Stimulated activated memory B cell treated with anti-CD40 and anti-IgM and Interleukin-4, amounts not matched to agents 10 μg/mL and 1 μg/mL and 100 μg/mL, for 72 hours (primary cell): ENCODE measurements at regions not wholly inside any gene's neighbourhood (a gene's known extent, or its start where the extent isn't known, plus 50 kb on each side); places are given as distances from the start of the nearest gene placed in this dataset.

ENCODE experiments used
- ATAC-seq: fragments of 150-1000 bp; cut with Tn5 transposase; 2 replicates; pipeline ENCODE4 v1.10.0; 2021
- H3K27ac Mint-ChIP-seq: one replicate; pipeline ENCODE4 v1.8.0; 2022; ENCODE audit warnings: mild to moderate bottlenecking, mixed read lengths
- H3K27me3 Mint-ChIP-seq: one replicate; pipeline ENCODE4 v1.8.0; 2022; ENCODE audit warnings: mixed read lengths
- H3K36me3 Mint-ChIP-seq: one replicate; pipeline ENCODE4 v1.8.0; 2022; ENCODE audit warnings: mixed read lengths
- H3K4me1 Mint-ChIP-seq: one replicate; pipeline ENCODE4 v1.8.0; 2022; ENCODE audit warnings: mixed read lengths
- H3K4me3 Mint-ChIP-seq: one replicate; pipeline ENCODE4 v1.8.0; 2022; ENCODE audit warnings: mild to moderate bottlenecking, moderate library complexity, mixed read lengths
- H3K9me3 Mint-ChIP-seq: one replicate; pipeline ENCODE4 v1.8.0; 2022; ENCODE audit warnings: mixed read lengths

- no peaks in the 10 kb centered on the region for H3K9me3 Mint-ChIP-seq
- H3K4me3 Mint-ChIP-seq, result no peak overlapping the region
- H3K27me3 Mint-ChIP-seq, result no peaks in the 10 kb centered on the region
- ATAC-seq, result peak; percentile 73
- H3K27ac Mint-ChIP-seq, result peak overlapping the region; percentile 9
- H3K4me1 Mint-ChIP-seq, result peaks cover 40% of the 10 kb centered on the region
- no peaks in the 10 kb centered on the region for H3K36me3 Mint-ChIP-seq
These were observed 299.7 kb downstream of the CWC27 start for GRCh38 chr5:65068410-65068809.

- Mint-ChIP-seq H3K9me3 (no peaks in the 10 kb centered on the region), H3K36me3 (no peaks in the 10 kb centered on the region), H3K4me3 (no peak overlapping the region), H3K4me1 (peaks cover 38% of the 10 kb centered on the region), H3K27me3 (no peaks in the 10 kb centered on the region), H3K27ac (no peak overlapping the region)
- ATAC-seq, result no peak
These were observed 301.3 kb downstream of the CWC27 start for GRCh38 chr5:65070026-65070425.

- H3K4me3 Mint-ChIP-seq, result no peak overlapping the region
- H3K36me3 Mint-ChIP-seq, result no peaks in the 10 kb centered on the region
- H3K27ac Mint-ChIP-seq, result no peak overlapping the region
- no peaks in the 10 kb centered on the region for H3K9me3 Mint-ChIP-seq
- H3K4me1 Mint-ChIP-seq, result peaks cover 32% of the 10 kb centered on the region
- no peak for ATAC-seq
- no peaks in the 10 kb centered on the region for H3K27me3 Mint-ChIP-seq
These were observed 304.1 kb downstream of the CWC27 start for GRCh38 chr5:65072850-65073249.

GRCh38 chr5:65073250-65073661 is 304.5 kb downstream of the CWC27 start:
- H3K36me3 Mint-ChIP-seq, result no peaks in the 10 kb centered on the region
- H3K9me3 Mint-ChIP-seq, result no peaks in the 10 kb centered on the region
- no peak for ATAC-seq
- no peaks in the 10 kb centered on the region for H3K27me3 Mint-ChIP-seq
- H3K4me3 Mint-ChIP-seq, result no peak overlapping the region
- H3K4me1 Mint-ChIP-seq, result peaks cover 31% of the 10 kb centered on the region
- no peak overlapping the region for H3K27ac Mint-ChIP-seq

GRCh38 chr5:65075623-65076250 is 307.0 kb downstream of the CWC27 start:
- Mint-ChIP-seq H3K4me3 (no peak overlapping the region), H3K27ac (no peak overlapping the region), H3K36me3 (no peaks in the 10 kb centered on the region), H3K27me3 (no peaks in the 10 kb centered on the region), H3K9me3 (no peaks in the 10 kb centered on the region), H3K4me1 (peaks cover 19% of the 10 kb centered on the region)
- no peak for ATAC-seq

- H3K27ac Mint-ChIP-seq, result no peak overlapping the region
- no peaks in the 10 kb centered on the region for H3K36me3 Mint-ChIP-seq
- H3K4me1 Mint-ChIP-seq, result peaks cover 19% of the 10 kb centered on the region
- ATAC-seq, result peak; percentile 83
- H3K4me3 Mint-ChIP-seq, result no peak overlapping the region
- no peaks in the 10 kb centered on the region for H3K9me3 Mint-ChIP-seq
- no peaks in the 10 kb centered on the region for H3K27me3 Mint-ChIP-seq
These were observed 307.6 kb downstream of the CWC27 start for GRCh38 chr5:65076251-65076869.

- ATAC-seq, result no peak
- no peak overlapping the region for H3K27ac Mint-ChIP-seq
- no peaks in the 10 kb centered on the region for H3K27me3 Mint-ChIP-seq
- H3K9me3 Mint-ChIP-seq, result no peaks in the 10 kb centered on the region
- H3K36me3 Mint-ChIP-seq, result no peaks in the 10 kb centered on the region
- H3K4me1 Mint-ChIP-seq, result peaks cover 18% of the 10 kb centered on the region
- H3K4me3 Mint-ChIP-seq, result no peak overlapping the region
These were observed 308.9 kb downstream of the CWC27 start for GRCh38 chr5:65077653-65078052.

- peaks cover 11% of the 10 kb centered on the region for H3K4me1 Mint-ChIP-seq
- H3K36me3 Mint-ChIP-seq, result no peaks in the 10 kb centered on the region
- ATAC-seq, result no peak
- H3K27me3 Mint-ChIP-seq, result no peaks in the 10 kb centered on the region
- H3K9me3 Mint-ChIP-seq, result no peaks in the 10 kb centered on the region
- no peak overlapping the region for H3K4me3 Mint-ChIP-seq
- H3K27ac Mint-ChIP-seq, result no peak overlapping the region
These were observed 309.6 kb downstream of the CWC27 start for GRCh38 chr5:65078331-65078730.

- Mint-ChIP-seq H3K4me3 (no peak overlapping the region), H3K4me1 (peaks cover 7% of the 10 kb centered on the region), H3K27me3 (no peaks in the 10 kb centered on the region), H3K36me3 (no peaks in the 10 kb centered on the region), H3K27ac (no peak overlapping the region), H3K9me3 (no peaks in the 10 kb centered on the region)
- ATAC-seq, result no peak
These were observed 312.3 kb downstream of the CWC27 start for GRCh38 chr5:65081071-65081470.

GRCh38 chr5:65084795-65085515 is 316.2 kb downstream of the CWC27 start:
- ATAC-seq, result peak; percentile 24
- Mint-ChIP-seq H3K36me3 (peaks cover 3% of the 10 kb centered on the region), H3K4me3 (no peak overlapping the region), H3K27me3 (peaks cover 4% of the 10 kb centered on the region), H3K4me1 (no peaks in the 10 kb centered on the region), H3K27ac (no peak overlapping the region), H3K9me3 (peaks cover 1% of the 10 kb centered on the region)

- Mint-ChIP-seq H3K36me3 (peaks cover 6% of the 10 kb centered on the region), H3K4me3 (no peak overlapping the region), H3K27me3 (peaks cover 9% of the 10 kb centered on the region), H3K27ac (no peak overlapping the region), H3K9me3 (peaks cover 3% of the 10 kb centered on the region), H3K4me1 (no peaks in the 10 kb centered on the region)
- ATAC-seq, result no peak
These were observed 316.8 kb downstream of the CWC27 start for GRCh38 chr5:65085516-65085850.

GRCh38 chr5:65086234-65086890 is 317.6 kb downstream of the CWC27 start:
- no peaks in the 10 kb centered on the region for H3K4me1 Mint-ChIP-seq
- H3K9me3 Mint-ChIP-seq, result peaks cover 7% of the 10 kb centered on the region
- H3K27me3 Mint-ChIP-seq, result peaks cover 11% of the 10 kb centered on the region
- H3K27ac Mint-ChIP-seq, result no peak overlapping the region
- no peak overlapping the region for H3K4me3 Mint-ChIP-seq
- no peak for ATAC-seq
- H3K36me3 Mint-ChIP-seq, result peaks cover 10% of the 10 kb centered on the region

- Mint-ChIP-seq H3K9me3 (peaks cover 7% of the 10 kb centered on the region), H3K27me3 (peaks cover 11% of the 10 kb centered on the region), H3K36me3 (peaks cover 10% of the 10 kb centered on the region), H3K4me3 (no peak overlapping the region), H3K27ac (no peak overlapping the region), H3K4me1 (no peaks in the 10 kb centered on the region)
- no peak for ATAC-seq
These were observed 318.4 kb downstream of the CWC27 start for GRCh38 chr5:65087154-65087553.

GRCh38 chr5:65094279-65094678 is 325.5 kb downstream of the CWC27 start:
- peaks cover 7% of the 10 kb centered on the region for H3K9me3 Mint-ChIP-seq
- H3K4me3 Mint-ChIP-seq, result no peak overlapping the region
- H3K4me1 Mint-ChIP-seq, result no peaks in the 10 kb centered on the region
- peaks cover 21% of the 10 kb centered on the region for H3K27me3 Mint-ChIP-seq
- peaks cover 10% of the 10 kb centered on the region for H3K36me3 Mint-ChIP-seq
- H3K27ac Mint-ChIP-seq, result no peak overlapping the region
- ATAC-seq, result no peak

GRCh38 chr5:65098393-65098792 is 329.7 kb downstream of the CWC27 start:
- H3K9me3 Mint-ChIP-seq, result no peaks in the 10 kb centered on the region
- ATAC-seq, result no peak
- H3K27me3 Mint-ChIP-seq, result peaks cover 9% of the 10 kb centered on the region
- H3K27ac Mint-ChIP-seq, result no peak overlapping the region
- H3K4me1 Mint-ChIP-seq, result peaks cover 11% of the 10 kb centered on the region
- no peaks in the 10 kb centered on the region for H3K36me3 Mint-ChIP-seq
- H3K4me3 Mint-ChIP-seq, result no peak overlapping the region
